Adipocyte (in vitro differentiated cells): ENCODE measurements at regions not wholly inside any gene's neighbourhood (a gene's known extent, or its start where the extent isn't known, plus 50 kb on each side); places are given as distances from the start of the nearest gene placed in this dataset.

Experiments used
- DNase-seq: peaks from one replicate; pipeline ENCODE4 v3.0.0-alpha.2; 2015; ENCODE audit warnings: low read depth
- H3K27me3 ChIP-seq: replicated peaks from 2 replicates; pipeline ENCODE4 v1.7.0; 2013; ENCODE audit warnings: mild to moderate bottlenecking, low read length, moderate library complexity; ENCODE audit not compliant: control insufficient read depth, insufficient read depth
- H3K36me3 ChIP-seq: 2 replicates; pipeline ENCODE4 v1.7.0; 2013; ENCODE audit warnings: low read length, mild to moderate bottlenecking, moderate library complexity; ENCODE audit not compliant: control insufficient read depth, insufficient read depth, severe bottlenecking
- H3K4me1 ChIP-seq: 2 replicates; pipeline ENCODE4 v1.7.0; 2013; ENCODE audit warnings: mild to moderate bottlenecking, low read length, moderate library complexity; ENCODE audit not compliant: control insufficient read depth, insufficient read depth
- H3K4me3 ChIP-seq: 2 replicates; pipeline ENCODE4 v1.7.0; 2013; ENCODE audit warnings: mild to moderate bottlenecking, low read length, moderate library complexity
- H3K9ac ChIP-seq: 2 replicates; pipeline ENCODE4 v1.7.0; 2013; ENCODE audit warnings: mild to moderate bottlenecking, low read length, moderate library complexity
- H3K9me3 ChIP-seq: 2 replicates; pipeline ENCODE4 v1.7.0; 2013; ENCODE audit warnings: mild to moderate bottlenecking, low read length, moderate library complexity; ENCODE audit not compliant: control insufficient read depth

- no peak for DNase-seq
- Histone ChIP-seq H3K27me3 (no peaks in the 10 kb centered on the region), H3K4me1 (peaks cover 25% of the 10 kb centered on the region), H3K4me3 (no peak overlapping the region), H3K9ac (no peak overlapping the region), H3K36me3 (no peaks in the 10 kb centered on the region), H3K9me3 (peaks cover 5% of the 10 kb centered on the region)
Measured at GRCh38 chr5:54720341-54720740, 202.8 kb downstream of the SNX18 start.

DNA sequence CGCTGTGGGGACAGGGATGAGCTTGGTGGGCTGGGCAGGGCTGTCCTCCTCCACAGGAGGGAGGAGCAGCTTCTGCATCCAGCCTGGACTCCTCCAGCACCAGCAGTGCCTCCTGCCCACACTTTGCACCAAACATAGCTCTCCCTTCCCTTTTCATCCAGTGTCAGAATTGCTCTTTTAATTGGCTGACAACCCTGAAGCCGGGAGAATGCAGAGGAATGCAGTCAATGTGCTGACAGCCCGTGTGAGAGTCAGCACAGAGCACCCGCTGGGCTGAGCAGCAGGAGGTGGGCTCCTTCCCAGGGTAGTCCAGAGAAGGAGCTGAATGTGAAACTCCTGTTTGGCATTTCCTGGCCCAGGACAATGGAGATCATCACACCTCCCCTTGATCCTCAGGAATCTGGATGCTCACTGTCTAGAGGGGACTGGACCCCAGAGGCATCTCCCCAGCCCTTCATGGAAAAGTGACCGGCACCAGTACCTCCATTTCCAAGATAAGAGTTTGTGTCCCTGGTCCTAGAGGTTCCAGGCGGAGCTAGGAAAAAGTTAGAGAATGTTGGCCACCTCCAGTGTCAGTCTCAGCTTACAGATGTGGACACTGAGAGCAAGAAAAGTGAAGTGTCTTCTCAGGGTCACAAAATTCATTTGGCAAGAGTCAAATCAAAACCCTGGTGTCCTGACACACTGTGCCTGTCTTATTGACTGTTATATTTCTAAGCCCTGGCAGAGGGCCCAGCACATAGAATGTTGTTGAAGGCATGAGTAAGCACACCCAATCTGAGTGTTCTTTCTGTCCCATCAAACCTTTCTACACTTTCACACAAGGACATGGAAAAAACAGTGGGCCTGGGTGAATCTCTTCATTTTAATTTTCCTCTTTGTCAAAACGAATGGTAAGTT lies 202.1 kb downstream of the SNX18 start:
- DNase-seq, result peak; percentile 83
- H3K4me1 ChIP-seq, result peaks cover 25% of the 10 kb centered on the region

DNA sequence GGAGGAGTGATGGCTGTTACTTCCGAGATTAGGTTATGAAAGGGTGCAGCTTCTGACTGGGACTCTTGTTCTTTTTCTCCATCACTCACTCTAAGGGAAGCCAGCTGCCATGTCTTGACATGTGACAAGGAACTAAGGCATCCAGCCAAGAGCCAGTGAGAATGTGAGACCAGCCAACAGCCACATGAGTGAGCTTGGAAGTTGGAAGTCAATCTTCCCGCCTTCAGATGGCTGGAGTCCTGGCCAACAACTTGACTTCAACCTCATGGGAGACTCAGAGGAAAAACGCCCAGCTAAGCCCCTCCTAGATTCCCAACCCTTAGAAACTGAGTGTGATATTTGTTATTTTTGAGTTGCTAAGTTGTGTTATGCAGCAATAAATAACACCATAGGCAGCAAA lies 201.1 kb downstream of the SNX18 start:
- Histone ChIP-seq H3K36me3 (no peaks in the 10 kb centered on the region), H3K27me3 (no peaks in the 10 kb centered on the region), H3K9ac (no peak overlapping the region), H3K4me3 (no peak overlapping the region), H3K9me3 (peaks cover 5% of the 10 kb centered on the region), H3K4me1 (peaks cover 34% of the 10 kb centered on the region)
- DNase-seq, result no peak

More for the DNA sequence above, 202.1 kb downstream of the SNX18 start:
- Histone ChIP-seq H3K9ac (peak overlapping the region; percentile 50), H3K9me3 (peaks cover 5% of the 10 kb centered on the region), H3K4me3 (peak overlapping the region; percentile 14), H3K27me3 (no peaks in the 10 kb centered on the region), H3K36me3 (no peaks in the 10 kb centered on the region)

GRCh38 chr5:54717870-54718269 lies 200.3 kb downstream of the SNX18 start:
- DNase-seq, result no peak
- H3K9ac ChIP-seq, result no peak overlapping the region
- H3K4me3 ChIP-seq, result no peak overlapping the region
- peaks cover 5% of the 10 kb centered on the region for H3K9me3 ChIP-seq
- peaks cover 36% of the 10 kb centered on the region for H3K4me1 ChIP-seq
- no peaks in the 10 kb centered on the region for H3K27me3 ChIP-seq
- H3K36me3 ChIP-seq, result no peaks in the 10 kb centered on the region

GRCh38 chr5:54717459-54717858 lies 199.9 kb downstream of the SNX18 start:
- Histone ChIP-seq H3K27me3 (no peaks in the 10 kb centered on the region), H3K9ac (no peak overlapping the region), H3K36me3 (no peaks in the 10 kb centered on the region), H3K4me3 (no peak overlapping the region), H3K9me3 (peaks cover 5% of the 10 kb centered on the region), H3K4me1 (peaks cover 33% of the 10 kb centered on the region)
- no peak for DNase-seq

GRCh38 chr5:54713923-54714581 lies 196.5 kb downstream of the SNX18 start:
- H3K36me3 ChIP-seq, result no peaks in the 10 kb centered on the region
- peaks cover 19% of the 10 kb centered on the region for H3K4me1 ChIP-seq
- peaks cover 5% of the 10 kb centered on the region for H3K9me3 ChIP-seq
- peak; percentile 26 for DNase-seq
- H3K9ac ChIP-seq, result no peak overlapping the region
- no peaks in the 10 kb centered on the region for H3K27me3 ChIP-seq
- no peak overlapping the region for H3K4me3 ChIP-seq

- DNase-seq, result no peak
- no peaks in the 10 kb centered on the region for H3K9me3 ChIP-seq
- no peak overlapping the region for H3K4me3 ChIP-seq
- no peaks in the 10 kb centered on the region for H3K36me3 ChIP-seq
- H3K27me3 ChIP-seq, result no peaks in the 10 kb centered on the region
- no peak overlapping the region for H3K9ac ChIP-seq
- peaks cover 20% of the 10 kb centered on the region for H3K4me1 ChIP-seq
Measured at GRCh38 chr5:54709096-54709495, 191.5 kb downstream of the SNX18 start.

DNA sequence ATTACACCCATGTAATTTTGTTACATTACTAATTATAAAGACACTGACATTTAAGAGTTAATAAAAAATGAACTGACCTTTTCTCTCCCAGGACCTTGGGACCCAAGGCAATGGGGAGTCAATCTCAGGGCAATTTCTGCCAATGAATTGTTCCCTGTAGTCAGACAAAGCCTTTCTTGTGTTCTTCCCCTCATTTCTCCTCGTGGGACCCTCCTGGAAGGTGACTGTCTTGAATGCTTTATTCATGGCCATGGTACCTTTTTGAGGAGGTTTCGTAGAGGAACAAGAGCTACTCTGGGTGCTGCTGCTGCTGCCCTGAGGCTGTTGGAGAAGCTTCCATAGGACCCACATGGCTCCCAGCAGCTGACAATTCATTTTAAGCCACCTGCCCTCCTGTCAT lies 190.3 kb downstream of the SNX18 start:
- Histone ChIP-seq H3K36me3 (no peaks in the 10 kb centered on the region), H3K9ac (no peak overlapping the region)
- no peak for DNase-seq

GRCh38 chr5:54705994-54706653 lies 188.6 kb downstream of the SNX18 start:
- no peaks in the 10 kb centered on the region for H3K9me3 ChIP-seq
- H3K4me3 ChIP-seq, result no peak overlapping the region
- H3K36me3 ChIP-seq, result no peaks in the 10 kb centered on the region
- no peaks in the 10 kb centered on the region for H3K27me3 ChIP-seq
- DNase-seq, result no peak
- peaks cover 36% of the 10 kb centered on the region for H3K4me1 ChIP-seq
- no peak overlapping the region for H3K9ac ChIP-seq

More for the DNA sequence above, 190.3 kb downstream of the SNX18 start:
- Histone ChIP-seq H3K9me3 (no peaks in the 10 kb centered on the region), H3K27me3 (no peaks in the 10 kb centered on the region), H3K4me3 (no peak overlapping the region), H3K4me1 (peaks cover 25% of the 10 kb centered on the region)

DNA sequence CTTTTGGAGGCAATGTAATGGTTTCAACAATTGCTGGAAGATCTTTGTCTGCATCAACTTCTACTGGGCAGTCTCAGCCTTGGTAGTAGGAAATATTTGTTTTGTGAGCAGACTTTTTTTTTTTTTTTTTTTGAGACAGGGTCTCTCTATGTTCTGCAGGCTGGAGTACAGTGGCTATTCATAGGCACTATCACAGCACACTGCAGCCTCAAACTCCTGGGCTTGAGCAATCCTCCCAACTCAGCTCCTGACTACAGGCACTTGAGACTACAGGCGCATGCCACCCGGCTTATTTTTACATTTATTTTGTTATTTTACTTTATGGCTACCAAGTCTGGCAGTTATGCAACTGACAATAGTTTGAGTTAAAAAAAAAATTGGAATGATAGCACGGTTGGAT lies 187.3 kb downstream of the SNX18 start:
- H3K9ac ChIP-seq, result no peak overlapping the region
- DNase-seq, result no peak
- no peaks in the 10 kb centered on the region for H3K27me3 ChIP-seq
- H3K4me3 ChIP-seq, result no peak overlapping the region
- peaks cover 40% of the 10 kb centered on the region for H3K4me1 ChIP-seq
- H3K9me3 ChIP-seq, result no peaks in the 10 kb centered on the region
- H3K36me3 ChIP-seq, result no peaks in the 10 kb centered on the region

GRCh38 chr5:54704333-54704732 lies 186.8 kb downstream of the SNX18 start:
- Histone ChIP-seq H3K36me3 (no peaks in the 10 kb centered on the region), H3K27me3 (no peaks in the 10 kb centered on the region), H3K9me3 (no peaks in the 10 kb centered on the region), H3K4me3 (no peak overlapping the region), H3K4me1 (peaks cover 40% of the 10 kb centered on the region), H3K9ac (no peak overlapping the region)
- no peak for DNase-seq
